ENCODE measurements at regions not wholly inside any gene's neighbourhood (a gene's known extent, or its start where the extent isn't known, plus 50 kb on each side); places are given as distances from the start of the nearest gene placed in this dataset.
A peak's percentile ranks its signal among the peaks of the same experiment; 100 is the strongest.

- TF ChIP-seq FOXP4 (CRISPR knock-in tag; IDR thresholded peaks at IDR 0.05) = no peak
Observed at GRCh38 chr2:120904379-120904778, 168.7 kb downstream of the GLI2 start (continued).

GRCh38 chr2:120904830-120905234, 169.2 kb downstream of the GLI2 start:
- H3K27ac Mint-ChIP-seq = peak overlapping the region; percentile 93
- POLR2A ChIA-PET = interaction anchor here (0.6 kb wide), 1 partner anchor 46 kb away, joined by 3 read pairs; no protein-coding TSS in a partner anchor
- no peak overlapping the region for H3K4me3 Mint-ChIP-seq
- H3K36me3 Mint-ChIP-seq = no peaks in the 10 kb centered on the region
- DNase-seq (ENCODE audit: low spot score) (no peak), ATAC-seq (no peak)
- H3K9me3 Mint-ChIP-seq = no peaks in the 10 kb centered on the region
- no peaks in the 10 kb centered on the region for H3K27me3 Mint-ChIP-seq (ENCODE audit: low read depth)
- TF ChIP-seq ZNF532 (CRISPR knock-in tag; IDR thresholded peaks at IDR 0.05; ENCODE audit: borderline replicate concordance) = no peak
- no peak for TF ChIP-seq PRRX2 (CRISPR knock-in tag; IDR thresholded peaks at IDR 0.05)
- TF ChIP-seq ARID4B (CRISPR knock-in tag; IDR thresholded peaks at IDR 0.05; ENCODE audit: borderline replicate concordance) = no peak
- TF ChIP-seq CREM (CRISPR knock-in tag; IDR thresholded peaks at IDR 0.05) = no peak
- TF ChIP-seq SMAD4 (CRISPR knock-in tag; IDR thresholded peaks at IDR 0.05) = no peak
- TF ChIP-seq RORB (CRISPR knock-in tag; IDR thresholded peaks at IDR 0.05) = no peak
- no peak for TF ChIP-seq ELF4 (CRISPR knock-in tag; IDR thresholded peaks at IDR 0.05; ENCODE audit: low read depth)
- no peak for TF ChIP-seq ZMAT4 (CRISPR knock-in tag; IDR thresholded peaks at IDR 0.05)
- no peak for TF ChIP-seq PRDM15 (CRISPR knock-in tag; IDR thresholded peaks at IDR 0.05)
- TF ChIP-seq TEAD4 (CRISPR knock-in tag; IDR thresholded peaks at IDR 0.05) = no peak
- CTCF ChIA-PET = interaction anchor here (0.9 to 1.7 kb wide), 6 partner anchors 23 to 340 kb away, joined by 3 to 5 read pairs (median 4); no protein-coding TSS in a partner anchor
- H3K4me1 Mint-ChIP-seq = peaks cover 43% of the 10 kb centered on the region
